Hepatic stellate cell (primary cell): ENCODE measurements at regions not wholly inside any gene's neighbourhood (a gene's known extent, or its start where the extent isn't known, plus 50 kb on each side); places are given as distances from the start of the nearest gene placed in this dataset.
A peak's percentile ranks its signal among the peaks of the same experiment; 100 is the strongest.

Experiments used
- DNase-seq: peaks from one replicate; pipeline ENCODE4 v3.0.0; 2011; ENCODE audit warnings: low spot score

DNA sequence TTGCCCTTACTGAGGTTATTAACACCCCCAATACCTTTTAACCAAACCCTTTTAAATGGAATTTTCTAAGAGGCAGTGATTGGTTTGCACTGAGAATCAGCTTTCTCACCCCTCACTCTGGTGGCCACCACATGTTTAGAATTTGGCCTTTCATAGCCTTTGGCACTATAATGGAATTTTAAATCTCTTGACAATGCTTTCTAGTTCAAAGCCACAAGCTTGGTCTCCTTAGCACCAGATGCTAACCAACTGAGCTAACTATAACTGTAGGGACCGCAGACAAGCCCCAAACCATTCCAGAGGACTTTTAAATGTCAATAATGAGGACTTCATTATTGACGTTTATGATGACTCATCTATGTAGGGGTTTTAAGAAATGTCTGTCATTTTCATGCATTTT lies 238.7 kb upstream of the SNX7 start:
- no peak for DNase-seq

DNA sequence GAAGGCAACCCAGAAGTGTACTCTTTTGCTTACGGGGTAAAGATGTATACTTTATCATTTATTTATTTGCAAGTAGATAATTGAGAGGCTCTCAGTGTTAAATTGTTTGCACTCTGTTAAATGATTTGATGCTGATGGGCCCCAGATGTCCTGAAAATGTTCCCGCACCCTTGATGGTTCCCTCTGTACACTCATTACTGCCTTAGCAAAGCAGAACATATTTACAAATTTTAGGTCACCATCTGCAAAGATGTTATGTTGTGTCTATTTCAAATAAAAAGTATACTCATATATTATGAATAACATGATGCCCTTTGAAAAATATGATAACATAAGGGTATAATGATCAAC lies 240.5 kb upstream of the SNX7 start:
- DNase-seq = no peak

DNA sequence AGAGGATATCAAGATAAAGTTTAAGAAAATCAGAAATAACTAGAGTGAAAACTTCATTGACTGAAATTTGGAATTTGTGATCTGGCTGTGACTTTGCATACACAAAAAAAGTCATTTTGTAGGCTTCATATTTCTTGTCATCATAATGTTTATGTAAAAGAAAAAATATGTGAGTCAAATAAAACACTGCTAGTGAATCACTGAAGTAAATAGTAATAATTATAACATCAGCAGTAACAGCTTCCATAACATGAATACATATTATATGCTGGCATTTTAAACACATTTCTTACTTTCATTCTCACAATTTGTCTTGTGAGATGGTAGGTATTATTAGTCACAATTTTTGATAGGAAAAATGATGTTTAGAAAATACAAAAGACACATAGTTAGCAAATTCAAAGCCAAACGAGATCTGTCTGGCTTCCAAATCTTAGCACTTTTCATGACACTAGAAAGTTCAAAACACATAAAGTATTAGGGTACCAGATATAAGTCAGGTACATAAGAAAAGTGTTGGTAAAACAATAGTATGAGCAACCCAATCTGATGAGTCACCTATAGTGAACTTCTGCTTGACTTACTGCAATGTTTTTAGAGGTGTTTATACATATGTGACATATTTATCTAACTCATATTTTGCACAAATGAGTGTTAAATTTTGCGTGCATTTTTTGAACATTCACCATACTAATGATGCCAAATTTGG lies 241.0 kb upstream of the SNX7 start:
- DNase-seq = no peak

DNA sequence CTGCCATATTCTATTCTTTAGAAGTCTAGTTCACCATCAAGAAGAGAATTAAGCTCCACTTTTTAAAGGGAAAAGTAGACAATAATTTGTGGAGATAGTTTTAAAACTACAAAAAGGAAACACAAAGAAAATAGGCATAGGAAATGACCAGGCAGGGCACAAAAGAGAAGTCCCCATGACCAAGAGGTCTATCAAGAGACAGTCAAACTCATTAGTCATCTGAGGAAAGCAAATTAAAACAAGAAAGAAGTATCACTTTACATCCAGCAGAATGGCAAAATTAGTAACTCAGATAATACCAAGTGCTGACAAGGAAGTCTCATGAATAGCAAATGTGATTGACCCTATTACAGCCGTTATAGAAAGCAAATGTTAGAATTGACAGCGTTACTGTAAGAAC lies 243.7 kb upstream of the SNX7 start:
- DNase-seq = no peak

DNA sequence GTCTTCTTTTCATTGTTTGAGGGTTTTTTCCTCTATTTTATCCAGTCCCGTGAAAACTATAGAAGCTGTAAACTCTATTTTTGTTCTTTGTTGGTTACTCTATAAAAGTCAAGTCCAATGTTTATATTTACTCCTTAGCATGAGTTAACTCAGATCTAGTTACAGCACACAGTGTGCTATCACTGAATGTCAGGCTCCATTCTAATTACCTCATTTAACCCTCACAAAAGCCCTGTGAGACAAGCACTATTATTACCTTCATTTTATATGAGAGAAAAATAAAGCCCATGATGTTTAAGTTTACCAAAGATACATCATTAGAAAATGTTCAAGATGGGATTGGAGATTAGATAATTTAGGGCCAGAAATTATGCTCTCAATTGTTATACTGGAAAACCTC lies 251.4 kb upstream of the SNX7 start:
- DNase-seq = no peak

DNA sequence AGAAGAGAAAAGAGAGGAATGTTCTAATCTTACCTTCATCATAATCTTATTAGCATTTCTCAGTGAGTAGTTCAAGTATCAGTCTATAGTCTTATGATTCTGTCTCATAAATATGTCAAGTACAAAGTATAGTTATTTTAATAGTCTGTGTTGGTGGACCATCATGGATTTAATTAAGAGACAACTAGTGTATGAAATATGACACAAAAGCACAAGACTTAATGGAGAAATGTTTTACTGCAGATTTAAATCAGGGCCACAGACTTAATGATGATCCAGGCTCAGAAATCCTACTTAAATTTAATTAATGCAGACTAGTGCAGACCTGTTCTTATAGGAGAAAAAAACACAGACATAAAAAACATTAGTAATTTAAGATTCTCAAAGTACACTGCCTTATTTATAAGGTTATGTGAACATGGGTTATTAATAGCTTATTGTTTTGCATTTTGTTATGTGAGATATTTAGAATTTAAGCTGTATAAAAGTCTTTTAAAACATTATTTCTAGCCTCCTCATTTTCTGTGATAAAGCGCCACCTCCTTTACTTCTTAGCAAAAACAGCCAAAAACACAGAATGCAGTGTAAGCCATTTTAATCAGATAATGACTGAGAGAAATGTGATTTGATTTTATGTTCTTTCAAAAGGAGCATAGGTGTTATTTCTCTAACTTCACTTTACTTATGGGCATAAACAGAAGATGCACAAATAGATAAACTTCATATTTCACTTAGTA lies 255.0 kb upstream of the SNX7 start:
- no peak for DNase-seq

DNA sequence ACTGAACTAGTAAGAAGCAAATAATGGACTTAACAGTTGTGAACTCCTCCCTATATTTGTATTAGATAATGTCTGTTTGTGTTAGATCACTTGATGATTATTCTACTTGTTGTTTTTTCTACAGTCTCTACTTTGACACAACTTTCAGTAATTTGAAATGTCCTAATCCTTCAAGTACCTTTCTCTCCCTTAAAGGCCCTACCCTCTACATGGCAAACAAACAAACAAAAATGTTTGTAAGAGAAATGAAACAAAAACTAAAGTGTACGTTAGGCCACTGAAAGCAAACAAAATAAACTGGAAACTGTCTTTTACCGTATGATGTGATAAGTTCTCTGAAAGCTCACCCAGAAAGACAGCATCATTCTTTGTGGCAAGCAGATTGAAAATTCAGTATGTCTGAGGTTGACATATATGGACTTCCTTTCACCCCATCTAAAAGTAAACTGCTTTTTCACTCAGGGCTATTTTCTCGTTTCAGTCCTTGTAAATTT lies 255.9 kb upstream of the SNX7 start:
- no peak for DNase-seq

DNA sequence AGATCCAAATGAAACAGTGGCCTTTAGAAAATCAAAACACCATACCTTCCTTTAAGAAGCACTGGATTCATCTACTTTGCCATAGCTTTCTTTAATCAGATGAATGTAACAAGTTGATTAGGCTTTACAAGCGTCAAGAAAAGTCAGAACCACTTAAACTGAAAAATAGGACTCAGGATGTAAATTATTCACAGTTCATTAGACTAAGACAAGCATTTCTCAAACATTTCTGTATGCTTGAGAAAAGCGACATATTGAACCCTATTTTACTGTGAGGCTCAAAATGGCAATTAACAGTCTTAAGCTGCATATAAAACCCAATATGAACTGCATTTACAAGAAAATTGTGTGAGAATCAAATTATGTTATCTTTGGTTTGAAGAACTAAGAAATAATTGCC lies 256.7 kb upstream of the SNX7 start:
- DNase-seq = no peak

DNA sequence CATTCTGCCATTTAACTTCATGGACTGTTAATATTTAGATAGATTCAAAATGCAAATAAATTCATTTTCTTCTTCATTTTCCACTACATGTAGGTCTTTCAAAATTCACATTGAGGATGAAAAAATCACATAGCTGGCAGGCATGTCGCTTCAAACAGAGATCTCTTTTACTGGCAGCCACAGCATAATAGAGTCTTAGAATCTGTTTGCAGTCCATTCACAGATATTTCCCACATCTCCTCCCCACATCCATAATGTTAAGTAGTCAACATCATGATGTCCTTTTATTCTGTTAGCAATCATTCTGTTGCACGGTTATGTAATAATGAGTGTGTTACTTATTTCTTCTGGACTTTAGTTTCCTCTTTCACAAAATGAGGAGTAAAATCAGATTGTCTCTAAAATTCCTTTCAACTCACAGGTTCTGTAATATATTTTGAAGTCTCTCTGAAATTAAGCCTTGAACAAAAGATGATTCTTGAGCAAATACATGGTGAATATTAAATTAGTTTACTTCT lies 257.5 kb upstream of the SNX7 start:
- no peak for DNase-seq

DNA sequence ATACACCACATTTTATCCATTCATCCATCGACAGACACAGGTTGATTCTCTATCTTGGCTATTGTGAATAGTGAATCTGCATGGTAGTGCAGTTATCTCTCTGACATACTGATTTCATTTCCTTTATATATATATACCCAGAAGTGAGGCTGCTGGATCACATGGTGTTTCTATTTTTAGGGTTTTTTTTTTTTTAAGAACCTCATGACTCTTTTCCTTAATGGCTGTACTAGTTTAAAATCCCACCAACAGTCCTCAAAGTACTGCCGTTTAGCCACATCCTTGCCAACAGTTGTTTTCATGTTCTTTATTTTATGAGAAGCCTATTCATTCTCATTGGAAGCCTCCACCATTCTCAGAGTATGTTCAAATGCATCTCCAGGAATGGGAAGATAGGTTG lies 258.7 kb upstream of the SNX7 start:
- no peak for DNase-seq

DNA sequence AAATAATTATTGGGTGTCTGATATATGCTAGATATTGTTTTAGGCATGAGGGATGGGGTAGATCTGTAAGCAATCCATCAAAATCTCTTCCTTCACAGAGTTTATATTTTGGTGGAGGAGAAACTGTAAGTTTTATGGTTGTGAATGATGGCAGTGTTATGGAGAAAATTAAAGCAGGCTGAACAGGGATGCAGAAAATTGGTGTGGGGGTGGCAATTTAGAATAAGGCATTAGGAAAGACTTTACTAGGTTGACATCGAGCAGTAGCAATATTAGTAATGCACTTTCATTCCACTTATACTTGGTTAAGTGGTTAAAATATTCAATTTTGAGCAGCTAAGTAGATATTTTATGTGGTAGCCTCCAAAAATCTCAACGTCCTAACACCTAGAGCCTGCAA lies 261.1 kb upstream of the SNX7 start:
- DNase-seq = no peak

DNA sequence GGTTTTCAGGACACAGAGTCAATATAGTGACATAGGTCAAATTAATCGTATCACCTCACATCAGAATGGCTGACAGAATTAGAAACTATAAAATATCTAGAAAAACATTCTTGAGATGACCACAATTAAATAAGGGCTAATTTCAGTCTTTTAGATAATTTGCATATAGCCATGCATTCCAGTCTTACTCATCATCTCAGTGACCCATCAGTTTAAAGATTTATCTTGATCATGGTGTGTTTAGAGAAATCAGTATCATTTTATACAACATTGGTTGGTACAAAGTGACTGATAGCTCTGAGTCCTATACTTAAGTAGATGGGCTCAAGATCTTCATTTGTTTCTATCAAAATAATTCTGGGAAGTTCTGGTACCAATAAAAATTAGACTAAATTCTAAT lies 262.3 kb upstream of the SNX7 start:
- DNase-seq = no peak

DNA sequence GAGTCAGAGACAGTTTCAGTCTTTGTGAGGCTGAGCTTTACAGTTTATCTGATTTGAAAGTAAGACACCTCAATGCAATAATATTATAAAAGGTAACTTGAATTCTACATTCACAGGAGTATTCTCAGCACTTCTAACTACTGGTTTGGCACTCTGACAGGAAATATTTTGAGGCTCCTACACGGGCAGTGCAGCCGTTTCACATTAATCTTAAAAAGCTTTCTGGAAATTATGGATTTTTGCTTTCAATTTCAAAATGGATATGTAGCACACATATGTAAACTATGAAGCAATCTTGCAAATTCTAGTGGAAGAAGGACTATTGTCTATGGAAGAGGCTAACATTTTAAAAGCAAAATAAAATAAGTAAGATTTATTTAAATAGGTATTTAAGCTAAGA lies 262.9 kb upstream of the SNX7 start:
- DNase-seq = no peak

DNA sequence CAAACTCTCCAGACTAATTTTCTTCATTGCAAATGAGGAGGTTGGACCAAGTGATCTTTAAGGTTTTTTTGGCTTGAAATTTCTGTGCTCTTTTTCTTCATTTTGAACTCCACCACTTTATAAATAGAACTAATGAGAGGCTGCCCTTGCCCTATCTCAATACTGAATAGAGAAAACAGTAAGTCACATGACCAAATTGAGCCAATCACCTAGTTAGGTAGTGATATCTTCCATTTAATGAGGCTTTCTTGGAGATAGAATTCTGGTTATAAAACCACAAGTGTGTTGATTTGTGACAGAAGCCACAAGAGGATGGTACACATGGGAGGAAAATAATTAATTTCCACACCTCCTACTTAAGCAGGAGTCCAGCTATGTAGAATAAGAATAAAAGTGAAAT lies 263.4 kb upstream of the SNX7 start:
- DNase-seq = no peak

DNA sequence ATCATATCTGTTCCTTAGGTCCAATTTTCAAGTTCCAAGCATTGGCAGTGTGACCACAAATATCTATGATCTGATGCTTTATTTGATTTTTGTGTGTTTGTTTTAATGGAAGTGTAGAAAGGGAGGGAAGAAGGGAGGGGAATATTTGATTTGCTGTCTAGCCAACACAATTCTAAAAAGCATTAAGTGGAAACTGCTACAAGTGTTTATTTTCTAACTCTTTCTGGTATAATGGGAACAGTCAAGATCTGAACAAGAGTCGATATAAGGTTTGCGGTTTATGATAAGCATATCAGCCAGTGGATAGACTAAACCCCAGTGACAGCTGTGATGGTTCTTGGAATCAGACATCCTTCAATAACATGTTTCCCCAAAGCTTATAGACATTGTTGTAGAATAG lies 267.8 kb upstream of the SNX7 start:
- DNase-seq = no peak

DNA sequence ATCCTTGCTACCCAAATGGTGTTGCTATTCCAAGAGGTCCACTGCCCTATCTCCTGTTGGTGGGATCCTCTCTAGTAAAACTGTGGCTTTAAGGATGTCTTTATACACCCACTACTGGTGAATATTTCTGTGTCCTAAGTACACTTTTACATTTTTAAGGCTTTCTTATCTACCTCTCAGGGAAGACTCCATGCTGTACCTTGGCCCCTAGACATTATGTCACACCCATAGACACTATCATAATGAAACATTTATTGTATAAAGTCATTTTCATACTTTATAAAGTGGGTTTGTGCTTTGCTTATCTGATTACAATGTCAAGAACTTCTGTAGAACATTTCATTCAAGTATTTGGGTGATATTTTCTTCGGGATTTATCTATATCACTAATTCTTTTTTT lies 270.3 kb upstream of the SNX7 start:
- no peak for DNase-seq

DNA sequence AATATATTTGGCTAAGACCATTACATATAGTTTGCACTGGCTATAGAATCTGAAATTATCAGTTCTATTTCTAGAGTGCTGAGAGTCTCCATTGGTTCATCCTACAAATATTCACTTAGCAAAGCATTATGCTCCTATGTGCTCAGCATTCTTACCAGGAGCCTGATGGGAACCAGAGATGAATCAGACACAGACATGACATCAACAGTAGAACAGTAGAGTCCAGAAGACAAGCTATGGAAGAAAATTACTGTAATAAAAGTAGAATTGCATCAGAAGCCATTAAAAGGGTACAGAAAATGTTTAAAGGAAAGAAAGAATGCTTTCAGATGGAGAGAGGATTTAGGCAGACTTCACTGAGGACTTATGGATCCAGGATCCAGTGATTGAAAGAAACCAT lies 271.7 kb upstream of the SNX7 start:
- peak; percentile 23 for DNase-seq

DNA sequence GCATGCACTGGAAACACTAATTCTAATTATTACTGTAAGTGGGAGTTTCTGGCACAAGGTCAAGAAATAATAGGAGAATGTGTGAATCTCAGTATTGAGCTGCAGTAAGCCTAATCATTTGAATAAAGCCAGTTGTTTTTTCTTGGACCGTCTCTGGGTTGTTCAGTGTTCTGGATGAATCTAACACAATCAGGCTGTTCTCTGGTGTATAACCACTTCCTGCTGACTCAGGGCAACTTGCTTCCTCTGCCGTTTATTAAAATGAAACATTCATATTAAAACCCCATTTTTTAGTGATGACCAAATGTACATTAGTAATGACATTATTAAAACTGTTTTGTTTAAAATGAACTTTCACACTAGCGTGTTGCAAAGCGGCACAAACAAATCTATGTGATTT lies 273.1 kb upstream of the SNX7 start:
- peak; percentile 19 for DNase-seq

DNA sequence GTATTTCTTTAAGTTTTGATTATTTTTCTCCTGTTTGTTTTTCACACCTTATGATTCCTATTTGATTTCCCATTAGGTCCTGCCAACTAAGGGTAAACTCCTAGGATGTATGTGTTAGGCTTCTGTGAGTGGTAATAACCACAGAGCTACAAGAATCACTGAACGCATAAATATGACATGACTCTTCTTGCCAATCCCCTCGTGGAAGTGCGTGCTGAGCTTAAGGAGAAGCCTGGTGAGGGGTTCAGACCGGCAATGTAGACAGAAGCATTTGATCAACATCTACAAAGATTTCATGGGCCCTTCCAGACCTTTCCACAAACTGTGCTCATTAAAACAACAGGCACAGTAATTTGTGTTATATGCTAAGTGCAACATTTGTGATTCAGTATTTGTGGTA lies 273.8 kb upstream of the SNX7 start:
- DNase-seq = no peak

DNA sequence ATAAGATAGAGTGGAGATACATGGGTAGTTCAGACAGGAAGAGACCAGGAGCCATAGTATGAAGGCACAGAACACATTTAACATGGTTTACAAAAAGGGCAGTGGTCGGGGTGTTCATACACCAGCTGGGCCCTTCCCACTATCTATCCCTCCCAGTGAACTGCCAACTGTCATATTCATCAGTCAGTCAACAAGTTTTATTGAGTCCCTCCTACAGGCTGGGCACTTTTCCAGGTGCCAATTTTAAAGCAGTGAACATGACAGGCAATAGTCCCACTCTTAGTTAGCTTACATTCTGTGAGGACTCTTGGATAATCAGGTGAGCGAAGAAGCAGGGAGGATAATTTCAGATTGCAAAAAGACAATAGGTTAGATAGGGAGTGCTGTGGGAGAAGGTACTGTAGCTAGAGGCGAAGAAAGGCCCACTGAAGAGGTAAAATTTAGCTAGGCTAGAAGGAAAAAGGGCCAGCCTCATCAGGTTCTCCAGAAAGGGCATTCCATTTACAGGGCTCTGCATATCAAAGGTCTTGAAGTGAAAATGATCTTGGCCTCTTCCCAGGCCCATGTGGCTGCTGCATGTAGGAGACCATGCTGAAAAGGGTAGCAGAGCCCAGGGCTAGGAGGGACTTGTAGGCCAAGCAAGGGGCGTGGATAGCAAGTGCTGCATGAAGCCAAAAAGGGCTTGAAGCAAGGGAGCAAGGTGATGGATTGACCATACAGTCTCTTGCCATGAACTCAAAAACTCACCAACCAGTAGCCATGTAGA lies 274.7 kb upstream of the SNX7 start:
- no peak for DNase-seq

DNA sequence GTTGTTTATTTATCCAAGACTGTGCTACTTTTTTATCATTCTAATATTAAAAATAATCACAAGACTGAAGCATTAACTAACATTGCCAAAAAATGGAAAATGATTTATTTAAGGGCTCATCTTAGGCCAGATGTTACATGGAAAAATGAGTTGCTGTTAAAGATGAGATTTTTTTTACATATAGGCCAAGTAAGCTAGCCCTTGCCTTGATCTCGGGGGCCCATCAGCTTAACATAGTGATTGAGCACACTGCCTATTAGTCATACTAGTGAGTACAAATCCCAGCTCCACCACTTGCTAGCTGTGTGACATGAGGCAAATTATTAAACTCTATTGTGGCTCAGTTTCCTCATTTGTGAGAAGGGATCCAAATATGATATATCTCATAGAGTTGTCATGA lies 275.9 kb upstream of the SNX7 start:
- no peak for DNase-seq

DNA sequence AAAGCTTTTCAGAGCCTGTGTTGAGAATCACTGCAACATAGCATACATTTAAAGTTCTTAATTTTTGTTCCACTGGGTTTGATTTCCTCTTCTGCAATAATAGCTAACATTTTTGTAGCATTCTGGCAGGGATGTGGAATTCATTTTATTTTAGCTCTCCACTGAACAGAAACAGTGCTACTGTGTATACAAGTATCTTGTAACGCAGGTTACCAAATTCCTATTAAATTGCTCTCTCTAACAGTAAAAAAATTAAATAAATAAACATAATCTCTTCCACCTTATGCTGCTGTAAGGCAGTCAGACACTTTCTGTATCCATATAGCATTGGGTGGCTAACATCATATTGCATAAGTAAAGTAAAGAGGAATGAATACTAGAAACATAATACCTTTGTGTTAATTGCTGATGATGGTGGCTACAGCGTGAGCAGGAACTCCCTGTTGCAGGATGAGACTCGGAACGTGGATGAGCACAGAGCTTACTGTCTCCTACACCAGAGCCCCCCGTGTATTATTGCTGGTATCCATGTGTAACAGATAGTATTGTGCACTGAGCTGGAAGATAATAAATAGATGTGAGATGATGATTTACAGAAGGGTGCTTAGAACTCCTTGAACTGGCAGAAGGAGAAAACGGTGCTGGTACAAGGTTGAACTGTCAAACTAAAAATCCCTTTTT lies 276.9 kb upstream of the SNX7 start:
- no peak for DNase-seq
